ENCODE measurements at regions not wholly inside any gene's neighbourhood (a gene's known extent, or its start where the extent isn't known, plus 50 kb on each side); places are given as distances from the start of the nearest gene placed in this dataset.

DNA sequence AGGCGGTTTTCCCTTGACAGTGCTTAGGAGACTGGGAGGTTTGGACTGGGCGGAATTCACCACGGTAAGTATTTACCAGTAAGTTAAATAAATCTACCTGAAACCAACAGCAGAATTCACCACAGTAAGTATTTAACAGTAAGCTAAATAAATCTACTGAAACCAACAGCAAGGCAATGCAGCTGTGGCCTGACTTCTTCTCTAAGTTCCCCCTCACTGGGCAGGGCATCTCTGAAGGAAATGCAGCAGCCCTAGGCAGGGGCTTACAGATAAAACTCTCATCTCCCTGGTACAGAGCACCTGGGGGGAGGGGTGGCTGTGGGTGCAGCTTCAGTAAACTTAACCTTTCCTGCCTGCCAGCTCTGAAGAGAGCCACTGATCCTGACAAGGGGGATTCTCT lies 432.5 kb upstream of the LRRTM1 start:
- ATAC-seq, result no peak
- Histone ChIP-seq H3K9ac (ENCODE audit: insufficient read depth in 1 of 2, low read depth in 2 of 2, low read length in 2 of 2) (no peak overlapping the region), H3K9me1 (ENCODE audit: control insufficient read depth, insufficient read depth, low read length) (no peaks in the 10 kb centered on the region), H4K20me1 (replicated peaks; ENCODE audit: control insufficient read depth, insufficient read depth, low read length) (no peaks in the 10 kb centered on the region), H3K27ac (ENCODE audit: extremely low read depth, low read depth, low read length) (no peak overlapping the region), H3K4me2 (ENCODE audit: insufficient read depth, low read length) (no peak overlapping the region), H3K9me3 (replicated peaks; ENCODE audit: control insufficient read depth, insufficient read depth, low read depth, low read length) (no peaks in the 10 kb centered on the region), H2AFZ (ENCODE audit: low read depth, low read length) (no peak overlapping the region), H3K27me3 (ENCODE audit: control insufficient read depth in 2 of 2, insufficient read depth in 2 of 2, low read length in 2 of 2) (no peaks in the 10 kb centered on the region), H3K36me3 (ENCODE audit: control insufficient read depth, insufficient read depth, low read length) (no peaks in the 10 kb centered on the region), H3K4me3 (no peak overlapping the region), H3K4me1 (replicated peaks in 1 of 2; ENCODE audit: control insufficient read depth in 2 of 2, insufficient read depth in 2 of 2, low read length in 2 of 2) (no peaks in the 10 kb centered on the region), H3K79me2 (ENCODE audit: control insufficient read depth, insufficient read depth, low read length) (no peaks in the 10 kb centered on the region)
- CTCF ChIA-PET (ENCODE audit: low intra/inter-chr PET ratio), result no interaction called here
- WGBS (ENCODE audit: insufficient coverage, low coverage, missing lambda C conversion rate), result 0% methylated on average over 3 of the region's 3 CpGs
- intact Hi-C loops (cut with micrococcal nuclease) (no loop called here), in situ Hi-C loops (cut with MboI) (no loop called here)
- BruUV-seq (replicated peaks), result no TSS peak
- DNase-seq (ENCODE audit: extremely low read depth in 1 of 4, low spot score in 3 of 4), result no peak
- no peak for FAIRE-seq
- TF ChIP-seq RB1 (IDR thresholded peaks at IDR 0.05; ENCODE audit: low read depth) (no peak), RBM39 (optimal IDR thresholded peaks at IDR 0.05; ENCODE audit: low read depth, low read length) (no peak), EHMT2 (IDR thresholded peaks at IDR 0.05) (no peak), PHF21A (IDR thresholded peaks at IDR 0.05; ENCODE audit: borderline replicate concordance, low read depth) (no peak), GTF2E2 (tag; IDR thresholded peaks at IDR 0.05) (no peak), NFXL1 (CRISPR knock-in tag; IDR thresholded peaks at IDR 0.05) (no peak), PHTF2 (CRISPR knock-in tag; IDR thresholded peaks at IDR 0.05) (no peak), ETV6 (IDR thresholded peaks at IDR 0.05; ENCODE audit: borderline replicate concordance in 1 of 2, low read depth in 2 of 2, low read length in 1 of 2) (no peak), ETV6 (CRISPR knock-in tag; IDR thresholded peaks at IDR 0.05; ENCODE audit: borderline replicate concordance) (no peak), SMARCB1 (IDR thresholded peaks at IDR 0.05; ENCODE audit: insufficient read length, low read depth) (no peak), ATF1 (CRISPR knock-in tag; IDR thresholded peaks at IDR 0.05) (no peak), ATF1 (tag; IDR thresholded peaks at IDR 0.05) (no peak)
- TF ChIP-seq, protein P1, sequence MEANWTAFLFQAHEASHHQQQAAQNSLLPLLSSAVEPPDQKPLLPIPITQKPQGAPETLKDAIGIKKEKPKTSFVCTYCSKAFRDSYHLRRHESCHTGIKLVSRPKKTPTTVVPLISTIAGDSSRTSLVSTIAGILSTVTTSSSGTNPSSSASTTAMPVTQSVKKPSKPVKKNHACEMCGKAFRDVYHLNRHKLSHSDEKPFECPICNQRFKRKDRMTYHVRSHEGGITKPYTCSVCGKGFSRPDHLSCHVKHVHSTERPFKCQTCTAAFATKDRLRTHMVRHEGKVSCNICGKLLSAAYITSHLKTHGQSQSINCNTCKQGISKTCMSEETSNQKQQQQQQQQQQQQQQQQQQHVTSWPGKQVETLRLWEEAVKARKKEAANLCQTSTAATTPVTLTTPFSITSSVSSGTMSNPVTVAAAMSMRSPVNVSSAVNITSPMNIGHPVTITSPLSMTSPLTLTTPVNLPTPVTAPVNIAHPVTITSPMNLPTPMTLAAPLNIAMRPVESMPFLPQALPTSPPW (CRISPR knock-in tag; IDR thresholded peaks at IDR 0.05), result no peak
- POLR2A ChIA-PET, result no interaction called here
